ENCODE measurements at regions not wholly inside any gene's neighbourhood (a gene's known extent, or its start where the extent isn't known, plus 50 kb on each side); places are given as distances from the start of the nearest gene placed in this dataset.
A peak's percentile ranks its signal among the peaks of the same experiment; 100 is the strongest.
"Not testable (repeated sequence)": the region's sequence is repeated elsewhere in the genome, so short reads cannot be mapped to it uniquely, and the experiment has no call there.

GRCh38 chr4:183008492-183008891 lies 90.6 kb upstream of the WWC2 start:
- no peaks in the 10 kb centered on the region for H3K36me3 Mint-ChIP-seq (ENCODE audit: low read depth)

DNA sequence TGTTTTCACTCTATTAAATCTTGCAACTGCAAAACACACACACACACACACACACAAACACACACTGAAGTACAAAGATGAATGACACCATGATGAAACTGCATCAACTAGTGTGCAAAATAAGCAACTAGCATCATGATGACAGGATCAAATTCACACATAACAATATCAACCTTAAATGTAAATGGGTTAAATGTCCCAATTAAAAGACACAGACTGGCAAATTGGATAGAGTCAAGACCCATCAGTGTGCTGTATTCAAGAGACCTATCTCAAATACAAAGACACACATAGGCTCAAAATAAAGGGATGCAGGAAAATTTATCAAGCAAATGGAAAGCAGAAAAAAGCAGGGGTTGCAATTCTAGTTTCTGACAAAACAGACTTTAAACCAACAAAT lies 87.2 kb upstream of the DCTD start:
- not testable (repeated sequence) for DNase-seq; H3K36me3 Mint-ChIP-seq (ENCODE audit: low read depth); H3K4me3 Mint-ChIP-seq; H3K27ac Mint-ChIP-seq; H3K9me3 Mint-ChIP-seq; H3K4me1 Mint-ChIP-seq (ENCODE audit: low read depth)
- peaks cover 64% of the 10 kb centered on the region for H3K27me3 Mint-ChIP-seq

More at GRCh38 chr4:183008492-183008891, 90.6 kb upstream of the WWC2 start:
- H3K9me3 Mint-ChIP-seq = peaks cover 9% of the 10 kb centered on the region
- H3K27ac Mint-ChIP-seq = no peak overlapping the region
- H3K27me3 Mint-ChIP-seq = peaks cover 63% of the 10 kb centered on the region
- no peak overlapping the region for H3K4me3 Mint-ChIP-seq
- DNase-seq = no peak
- no peaks in the 10 kb centered on the region for H3K4me1 Mint-ChIP-seq (ENCODE audit: low read depth)

DNA sequence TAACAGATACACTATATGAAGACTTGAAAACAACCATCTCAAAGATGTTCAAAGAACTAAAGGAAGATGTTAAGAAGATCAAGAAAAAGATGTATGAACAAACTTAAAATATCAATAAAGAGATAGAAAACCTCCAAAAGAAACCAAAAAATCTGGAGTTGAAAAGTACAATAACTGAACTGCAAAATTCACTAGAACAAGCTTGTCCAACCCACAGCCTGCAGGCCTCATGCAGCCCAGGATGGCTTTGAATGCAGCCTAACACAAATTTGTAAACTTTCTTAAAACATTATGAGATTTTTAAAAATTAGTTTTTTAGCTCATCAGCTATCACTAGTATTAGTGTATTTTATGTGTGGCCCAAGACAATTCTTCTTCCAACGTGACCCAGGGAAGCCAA lies 77.0 kb upstream of the DCTD start:
- no peak overlapping the region for H3K27ac Mint-ChIP-seq
- peaks cover 7% of the 10 kb centered on the region for H3K9me3 Mint-ChIP-seq
- DNase-seq = no peak
- no peak overlapping the region for H3K4me3 Mint-ChIP-seq
- no peaks in the 10 kb centered on the region for H3K36me3 Mint-ChIP-seq (ENCODE audit: low read depth)
- H3K27me3 Mint-ChIP-seq = peaks cover 21% of the 10 kb centered on the region
- H3K4me1 Mint-ChIP-seq (ENCODE audit: low read depth) = no peaks in the 10 kb centered on the region

DNA sequence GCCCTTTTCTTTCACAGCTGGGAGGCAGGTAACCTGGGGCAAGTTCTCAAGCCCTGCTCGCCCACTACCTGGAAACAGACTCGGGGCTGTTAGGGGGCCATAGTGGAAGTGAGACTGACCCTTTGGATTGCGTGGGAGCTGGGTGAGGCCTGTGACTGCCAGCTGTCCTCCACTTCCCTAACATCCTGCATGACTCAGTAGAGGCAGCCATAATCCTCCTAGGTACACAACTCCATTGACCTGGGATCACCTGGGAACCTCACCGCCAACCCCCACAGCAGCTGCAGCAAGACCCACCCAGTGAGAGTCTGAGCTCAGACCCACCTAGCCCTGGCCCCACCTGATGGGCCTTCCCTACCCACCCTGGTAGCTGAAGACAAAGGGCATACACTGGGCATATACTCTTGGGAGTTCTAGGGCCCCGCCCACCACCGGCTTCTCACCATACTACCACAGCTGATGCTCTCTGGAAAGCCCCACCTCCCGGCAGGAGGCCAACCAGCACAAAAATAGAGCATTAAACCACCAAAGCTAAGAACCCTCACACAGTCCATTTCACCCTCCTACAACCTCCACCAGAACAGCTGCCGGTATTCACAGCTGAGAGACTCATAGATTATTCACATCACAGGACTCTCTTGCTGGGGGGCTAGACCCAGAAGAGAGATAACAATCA lies 61.1 kb upstream of the DCTD start:
- DNase-seq = no peak
- no peaks in the 10 kb centered on the region for H3K36me3 Mint-ChIP-seq (ENCODE audit: low read depth)
- no peaks in the 10 kb centered on the region for H3K9me3 Mint-ChIP-seq
- H3K4me3 Mint-ChIP-seq = no peak overlapping the region
- H3K4me1 Mint-ChIP-seq (ENCODE audit: low read depth) = peaks cover 12% of the 10 kb centered on the region
- H3K27ac Mint-ChIP-seq = no peak overlapping the region
- H3K27me3 Mint-ChIP-seq = peaks cover 62% of the 10 kb centered on the region

DNA sequence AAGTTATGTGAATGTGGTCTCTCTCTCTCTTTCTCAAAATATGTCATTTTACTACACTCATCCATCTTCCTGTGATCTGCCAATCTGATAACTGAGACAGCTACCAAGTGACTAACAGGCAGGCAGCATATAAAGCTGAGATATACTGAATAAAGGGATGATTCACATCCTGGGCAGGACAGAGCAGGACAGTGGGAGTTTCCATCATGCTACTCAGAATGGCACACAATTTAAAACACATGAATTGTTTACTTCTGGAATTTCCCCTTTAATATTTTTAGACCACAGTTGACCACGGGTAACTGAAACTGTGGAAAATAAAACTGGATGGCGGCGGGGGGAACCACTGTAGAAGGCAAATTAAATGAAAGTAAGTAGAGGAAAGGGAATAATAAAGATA lies 58.6 kb upstream of the DCTD start:
- Mint-ChIP-seq H3K4me3 (no peak overlapping the region), H3K9me3 (no peaks in the 10 kb centered on the region), H3K27ac (peak overlapping the region; percentile 80), H3K4me1 (ENCODE audit: low read depth) (peaks cover 12% of the 10 kb centered on the region), H3K36me3 (ENCODE audit: low read depth) (no peaks in the 10 kb centered on the region), H3K27me3 (peaks cover 53% of the 10 kb centered on the region)
- DNase-seq = no peak

GRCh38 chr4:182973941-182974340 lies 56.8 kb upstream of the DCTD start:
- DNase-seq = no peak
- Mint-ChIP-seq H3K36me3 (ENCODE audit: low read depth) (no peaks in the 10 kb centered on the region), H3K9me3 (no peaks in the 10 kb centered on the region), H3K27me3 (peaks cover 52% of the 10 kb centered on the region), H3K4me3 (no peak overlapping the region), H3K27ac (no peak overlapping the region), H3K4me1 (ENCODE audit: low read depth) (peaks cover 12% of the 10 kb centered on the region)

- no peaks in the 10 kb centered on the region for H3K36me3 Mint-ChIP-seq (ENCODE audit: low read depth)
- H3K27ac Mint-ChIP-seq = no peak overlapping the region
- peaks cover 51% of the 10 kb centered on the region for H3K27me3 Mint-ChIP-seq
- H3K9me3 Mint-ChIP-seq = no peaks in the 10 kb centered on the region
- peaks cover 12% of the 10 kb centered on the region for H3K4me1 Mint-ChIP-seq (ENCODE audit: low read depth)
- no peak overlapping the region for H3K4me3 Mint-ChIP-seq
- DNase-seq = no peak
Measured at GRCh38 chr4:182973511-182973911, 56.3 kb upstream of the DCTD start.

GRCh38 chr4:182971702-182972101 lies 54.5 kb upstream of the DCTD start:
- peaks cover 8% of the 10 kb centered on the region for H3K9me3 Mint-ChIP-seq

GRCh38 chr4:182969651-182970279 lies 52.6 kb upstream of the DCTD start:
- Mint-ChIP-seq H3K4me3 (no peak overlapping the region), H3K36me3 (ENCODE audit: low read depth) (no peaks in the 10 kb centered on the region), H3K27me3 (peaks cover 69% of the 10 kb centered on the region), H3K9me3 (peaks cover 11% of the 10 kb centered on the region), H3K4me1 (ENCODE audit: low read depth) (no peaks in the 10 kb centered on the region), H3K27ac (no peak overlapping the region)
- no peak for DNase-seq

More at GRCh38 chr4:182971702-182972101, 54.5 kb upstream of the DCTD start:
- Mint-ChIP-seq H3K36me3 (ENCODE audit: low read depth) (no peaks in the 10 kb centered on the region), H3K27me3 (peaks cover 55% of the 10 kb centered on the region), H3K4me3 (no peak overlapping the region), H3K4me1 (ENCODE audit: low read depth) (peaks cover 12% of the 10 kb centered on the region), H3K27ac (no peak overlapping the region)
- no peak for DNase-seq

- H3K4me1 Mint-ChIP-seq (ENCODE audit: low read depth) = no peaks in the 10 kb centered on the region
- no peak for DNase-seq
- peaks cover 11% of the 10 kb centered on the region for H3K9me3 Mint-ChIP-seq
- H3K4me3 Mint-ChIP-seq = no peak overlapping the region
- peaks cover 63% of the 10 kb centered on the region for H3K27me3 Mint-ChIP-seq
- H3K36me3 Mint-ChIP-seq (ENCODE audit: low read depth) = no peaks in the 10 kb centered on the region
- H3K27ac Mint-ChIP-seq = no peak overlapping the region
Measured at GRCh38 chr4:182968917-182969650, 51.9 kb upstream of the DCTD start.

DNA sequence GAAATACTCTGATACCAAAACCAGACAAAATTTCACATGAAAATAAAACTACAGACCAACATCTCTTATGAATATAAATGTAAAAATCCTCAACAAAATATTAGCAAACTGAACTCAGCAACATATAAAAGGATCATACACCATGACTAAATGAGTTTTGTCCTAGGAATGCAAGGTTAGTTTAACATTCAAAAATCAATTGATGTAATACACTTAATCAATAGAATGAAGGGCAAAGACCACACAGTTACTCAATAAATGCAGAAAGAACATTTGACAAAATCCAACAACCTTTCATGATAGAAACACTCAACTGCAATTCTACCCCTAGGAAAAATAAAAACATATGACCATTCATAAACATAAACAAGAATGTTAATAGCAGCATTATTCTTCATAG lies 50.2 kb upstream of the DCTD start:
- Mint-ChIP-seq H3K27me3 (peaks cover 60% of the 10 kb centered on the region), H3K4me3 (no peak overlapping the region), H3K36me3 (ENCODE audit: low read depth) (no peaks in the 10 kb centered on the region), H3K9me3 (peaks cover 11% of the 10 kb centered on the region), H3K4me1 (ENCODE audit: low read depth) (no peaks in the 10 kb centered on the region), H3K27ac (no peak overlapping the region)
- DNase-seq = no peak

All from activated T-cell treated with anti-CD3 and anti-CD28 coated beads, Interleukin-2, amount 50 U/mL, for 24 hours (primary cell).